Esophagus muscularis mucosa (tissue), 4 donors: ENCODE measurements at regions not wholly inside any gene's neighbourhood (a gene's known extent, or its start where the extent isn't known, plus 50 kb on each side); places are given as distances from the start of the nearest gene placed in this dataset.

Experiments
- CTCF ChIP-seq, 3 experiments: fragments of 200-600 bp in 2 of 3; fragments of 450-650 bp in 1 of 3; sonication (generic) in 2 of 3; IDR thresholded peaks; one replicate each; pipeline ENCODE4 v1.5.1; 2017 to 2019; ENCODE audit warnings: antibody characterized with exemption in 3 of 3, mild to moderate bottlenecking in 2 of 3, moderate library complexity in 1 of 3
- EP300 ChIP-seq: sonication (generic); formaldehyde crosslinking; IDR thresholded peaks from one replicate; pipeline ENCODE4 v1.6.1; 2017; ENCODE audit warnings: antibody characterized with exemption
- POLR2A ChIP-seq: fragments of 450-650 bp; IDR thresholded peaks from one replicate; pipeline ENCODE4 v1.6.1; 2017; ENCODE audit warnings: antibody characterized with exemption, moderate library complexity, mild to moderate bottlenecking, low read depth
- POLR2AphosphoS5 ChIP-seq, 2 donors: sonication (generic); formaldehyde crosslinking; IDR thresholded peaks; one replicate each; pipeline ENCODE4 v1.6.1; 2017; ENCODE audit warnings: antibody characterized with exemption in 2 of 2

GRCh38 chr12:92032101-92032500 is 113.5 kb downstream of the BTG1 start:
- no peak for TF ChIP-seq CTCF (IDR thresholded peaks at IDR 0.05)
- no peak for TF ChIP-seq EP300
- no peak for TF ChIP-seq POLR2A
- no peak for TF ChIP-seq POLR2AphosphoS5 (IDR thresholded peaks at IDR 0.05)
